Testis (tissue), 2 donors: ENCODE measurements at regions not wholly inside any gene's neighbourhood (a gene's known extent, or its start where the extent isn't known, plus 50 kb on each side); places are given as distances from the start of the nearest gene placed in this dataset.

ENCODE experiments used
- POLR2A ChIP-seq: fragments of 450-650 bp; IDR thresholded peaks from one replicate; pipeline ENCODE4 v1.6.1; 2017; ENCODE audit warnings: antibody characterized with exemption, mild to moderate bottlenecking, moderate library complexity
- TF ChIP-seq, protein P1 (sequence below), 3 experiments: fragments of 450-650 bp in 2 of 3; fragments of 200-600 bp in 1 of 3; sonication (generic) in 1 of 3; IDR thresholded peaks; one replicate each; pipeline ENCODE4 v1.5.1; 2016 to 2019; ENCODE audit warnings: antibody characterized with exemption in 3 of 3, mild to moderate bottlenecking in 2 of 3, moderate library complexity in 1 of 3

DNA sequence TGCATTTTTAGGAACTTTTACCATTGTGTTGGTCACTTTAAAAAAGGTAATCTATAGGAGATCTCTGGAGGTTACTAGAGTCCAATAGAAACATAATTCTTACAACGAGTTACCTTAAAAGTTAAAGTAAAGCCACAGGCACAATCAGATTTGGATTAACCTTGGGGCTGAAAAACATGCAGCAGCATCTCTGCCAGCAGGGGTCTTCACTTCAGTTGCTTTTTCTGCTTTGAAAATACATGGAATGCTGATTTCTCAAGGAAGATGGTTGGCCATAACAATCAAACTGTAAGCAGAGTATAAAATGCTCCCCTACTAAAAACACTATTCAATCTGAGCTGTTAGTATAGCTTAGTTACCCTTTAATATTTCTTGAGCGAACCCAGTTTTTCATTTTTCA lies 1072.3 kb upstream of the PCDH10 start:
- TF ChIP-seq, protein P1, sequence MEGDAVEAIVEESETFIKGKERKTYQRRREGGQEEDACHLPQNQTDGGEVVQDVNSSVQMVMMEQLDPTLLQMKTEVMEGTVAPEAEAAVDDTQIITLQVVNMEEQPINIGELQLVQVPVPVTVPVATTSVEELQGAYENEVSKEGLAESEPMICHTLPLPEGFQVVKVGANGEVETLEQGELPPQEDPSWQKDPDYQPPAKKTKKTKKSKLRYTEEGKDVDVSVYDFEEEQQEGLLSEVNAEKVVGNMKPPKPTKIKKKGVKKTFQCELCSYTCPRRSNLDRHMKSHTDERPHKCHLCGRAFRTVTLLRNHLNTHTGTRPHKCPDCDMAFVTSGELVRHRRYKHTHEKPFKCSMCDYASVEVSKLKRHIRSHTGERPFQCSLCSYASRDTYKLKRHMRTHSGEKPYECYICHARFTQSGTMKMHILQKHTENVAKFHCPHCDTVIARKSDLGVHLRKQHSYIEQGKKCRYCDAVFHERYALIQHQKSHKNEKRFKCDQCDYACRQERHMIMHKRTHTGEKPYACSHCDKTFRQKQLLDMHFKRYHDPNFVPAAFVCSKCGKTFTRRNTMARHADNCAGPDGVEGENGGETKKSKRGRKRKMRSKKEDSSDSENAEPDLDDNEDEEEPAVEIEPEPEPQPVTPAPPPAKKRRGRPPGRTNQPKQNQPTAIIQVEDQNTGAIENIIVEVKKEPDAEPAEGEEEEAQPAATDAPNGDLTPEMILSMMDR (IDR thresholded peaks at IDR 0.05): no peak
- no peak for TF ChIP-seq POLR2A
